Germinal center (tissue), 1 donor: ENCODE measurements at regions not wholly inside any gene's neighbourhood (a gene's known extent, or its start where the extent isn't known, plus 50 kb on each side); places are given as distances from the start of the nearest gene placed in this dataset.

ENCODE experiments used
- DNase-seq: peaks from one replicate; pipeline ENCODE4 v3.0.0; 2012; ENCODE audit warnings: mixed read lengths, low spot score

GRCh38 chr12:92614502-92614901 lies 88.3 kb upstream of the PLEKHG7 start:
- no peak for DNase-seq

- no peak for DNase-seq
Observed at GRCh38 chr12:92614001-92614400, 88.8 kb upstream of the PLEKHG7 start.

- DNase-seq, result no peak
Observed at GRCh38 chr12:92612611-92613010, 90.2 kb upstream of the PLEKHG7 start.

GRCh38 chr12:92608151-92609091 lies 94.4 kb upstream of the PLEKHG7 start:
- DNase-seq, result no peak

- DNase-seq, result no peak
Observed at GRCh38 chr12:92606956-92607355, 95.8 kb upstream of the PLEKHG7 start.

- no peak for DNase-seq
Observed at GRCh38 chr12:92605621-92606170, 97.1 kb upstream of the PLEKHG7 start.

GRCh38 chr12:92604786-92605185 lies 98.0 kb upstream of the PLEKHG7 start:
- DNase-seq, result no peak

- no peak for DNase-seq
Observed at GRCh38 chr12:92603741-92604432, 98.9 kb upstream of the PLEKHG7 start.

GRCh38 chr12:92602930-92603623 lies 99.7 kb upstream of the PLEKHG7 start:
- no peak for DNase-seq

GRCh38 chr12:92602476-92602875 lies 100.3 kb upstream of the PLEKHG7 start:
- no peak for DNase-seq

GRCh38 chr12:92601680-92602079 lies 101.1 kb upstream of the PLEKHG7 start:
- DNase-seq, result no peak

GRCh38 chr12:92601176-92601575 lies 101.6 kb upstream of the PLEKHG7 start:
- no peak for DNase-seq

- DNase-seq, result no peak
Observed at GRCh38 chr12:92600052-92600451, 102.7 kb upstream of the PLEKHG7 start.

GRCh38 chr12:92597997-92598396 lies 104.8 kb upstream of the PLEKHG7 start:
- DNase-seq, result no peak

- DNase-seq, result no peak
Observed at GRCh38 chr12:92597118-92597517, 105.7 kb upstream of the PLEKHG7 start.

GRCh38 chr12:92596383-92596782 lies 106.4 kb upstream of the PLEKHG7 start:
- DNase-seq, result no peak

GRCh38 chr12:92595663-92596062 lies 107.1 kb upstream of the PLEKHG7 start:
- no peak for DNase-seq

- DNase-seq, result peak; percentile 80
Observed at GRCh38 chr12:92593734-92594402, 108.9 kb upstream of the PLEKHG7 start.

- no peak for DNase-seq
Observed at GRCh38 chr12:92585115-92585727, 117.6 kb upstream of the PLEKHG7 start.

GRCh38 chr12:92583910-92584309 lies 118.9 kb upstream of the PLEKHG7 start:
- DNase-seq, result no peak

- no peak for DNase-seq
Observed at GRCh38 chr12:92582893-92583292, 119.9 kb upstream of the PLEKHG7 start.
